H1 (cell line): ENCODE measurements at regions not wholly inside any gene's neighbourhood (a gene's known extent, or its start where the extent isn't known, plus 50 kb on each side); places are given as distances from the start of the nearest gene placed in this dataset.

Source experiments
- ATF2 ChIP-seq: IDR thresholded peaks from 2 replicates; pipeline ENCODE4 v1.6.1; 2012; ENCODE audit warnings: low read length, inconsistent platforms
- BRCA1 ChIP-seq: IDR thresholded peaks from 2 replicates; pipeline ENCODE4 v1.6.1; 2012; ENCODE audit warnings: low read depth, low read length, improper control_type of control experiment
- CBX5 ChIP-seq: fragments of 300-800, 300-1000 bp; sonication (generic); IDR thresholded peaks from 2 replicates; pipeline ENCODE4 v1.7.1; 2016; ENCODE audit warnings: antibody characterized with exemption, low read length, low read depth
- CTCF ChIP-seq, 3 experiments: IDR thresholded peaks; 1 replicate in 2 of 3; 2 replicates in 1 of 3; pipeline versions ENCODE4 v1.5.1 to v1.6.1; 2011; ENCODE audit warnings: low read length in 3 of 3, mild to moderate bottlenecking in 3 of 3, inconsistent platforms in 2 of 3, low read depth in 1 of 3, moderate library complexity in 1 of 3; ENCODE audit not compliant: insufficient read depth in 1 of 3; ENCODE audit errors: control extremely low read depth in 1 of 3
- EZH2 ChIP-seq: fragments of 200-600 bp; sonication (generic); IDR thresholded peaks from 2 replicates; pipeline ENCODE4 v1.7.1; 2012; ENCODE audit warnings: low read depth, mild to moderate bottlenecking, moderate library complexity, low read length, inconsistent platforms; ENCODE audit not compliant: severe bottlenecking
- GTF2F1 ChIP-seq: IDR thresholded peaks from 2 replicates; pipeline ENCODE4 v1.6.1; 2012; ENCODE audit warnings: low read depth, low read length, improper control_type of control experiment, borderline replicate concordance
- JUND ChIP-seq: IDR thresholded peaks from 2 replicates; pipeline ENCODE4 v1.6.1; 2011; ENCODE audit warnings: mild to moderate bottlenecking, improper control_type of control experiment, low read length
- NANOG ChIP-seq: IDR thresholded peaks from 2 replicates; pipeline ENCODE4 v1.6.1; 2011; ENCODE audit warnings: low read length, low read depth, mild to moderate bottlenecking, inconsistent platforms; ENCODE audit not compliant: insufficient read depth, poor library complexity, severe bottlenecking
- POLR2A ChIP-seq, 2 experiments: IDR thresholded peaks; 1 replicate in 1 of 2; 2 replicates in 1 of 2; pipeline ENCODE4 v1.6.1; 2011; ENCODE audit warnings: low read depth in 2 of 2, low read length in 2 of 2, mild to moderate bottlenecking in 2 of 2; ENCODE audit errors: control extremely low read depth in 1 of 2
- RAD21 ChIP-seq, 2 experiments: IDR thresholded peaks in 1 of 2; conservative IDR thresholded peaks in 1 of 2; 2 replicates each; pipeline ENCODE4 v1.6.1; 2011; ENCODE audit warnings: low read depth in 2 of 2, low read length in 2 of 2, improper control_type of control experiment in 1 of 2, inconsistent platforms in 1 of 2, mild to moderate bottlenecking in 1 of 2, moderate library complexity in 1 of 2
- RFX5 ChIP-seq: IDR thresholded peaks from 2 replicates; pipeline ENCODE4 v1.6.1; 2011; ENCODE audit warnings: low read depth, low read length, improper control_type of control experiment, borderline replicate concordance
- RNF2 ChIP-seq: fragments of 200-900, 300-1000 bp; sonication (generic); IDR thresholded peaks from 2 replicates; pipeline ENCODE4 v1.7.1; 2016; ENCODE audit warnings: borderline replicate concordance, low read depth, mild to moderate bottlenecking, antibody characterized with exemption, low read length; ENCODE audit not compliant: poor library complexity, severe bottlenecking; ENCODE audit errors: missing control alignments
- SP1 ChIP-seq: IDR thresholded peaks from 2 replicates; pipeline ENCODE4 v1.6.1; 2011; ENCODE audit warnings: low read depth, low read length
- ZNF274 ChIP-seq: IDR thresholded peaks from 2 replicates; pipeline ENCODE4 v1.7.0; 2012; ENCODE audit warnings: low read length, borderline replicate concordance; ENCODE audit errors: extremely low read depth

DNA sequence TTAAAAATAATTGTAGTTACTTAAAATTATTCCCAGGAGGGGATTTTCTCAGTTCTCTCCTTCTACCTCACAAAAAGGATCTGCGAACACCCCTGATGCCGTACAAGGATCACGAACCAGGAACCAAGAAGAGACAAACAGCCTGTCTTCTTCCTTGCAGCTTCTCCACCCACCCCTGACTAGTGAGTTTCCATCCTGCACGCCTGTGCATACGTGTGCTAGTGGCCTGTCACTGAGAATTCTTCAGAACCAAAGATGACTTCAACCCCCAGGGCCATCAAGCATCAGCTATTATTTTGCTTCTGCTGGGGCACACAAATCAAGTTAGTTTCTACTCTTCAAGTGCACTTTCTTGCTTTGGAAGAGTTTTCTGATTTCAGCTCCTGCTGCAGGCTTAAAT lies 175.5 kb upstream of the KLF6 start:
- TF ChIP-seq GTF2F1 (no peak), BRCA1 (no peak), JUND (no peak), CBX5 (no peak), ATF2 (no peak), CTCF (IDR thresholded peaks at IDR 0.05; ENCODE audit: control extremely low read depth in 1 of 3, insufficient read depth in 1 of 3, low read depth in 1 of 3, low read length in 3 of 3) (no peak), ZNF274 (no peak), SP1 (no peak), NANOG (no peak), RAD21 (IDR thresholded peaks at IDR 0.05 in 1 of 2, conservative IDR thresholded peaks at IDR 0.05 in 1 of 2; ENCODE audit: low read depth in 2 of 2, low read length in 2 of 2) (no peak), EZH2 (no peak), RNF2 (no peak), POLR2A (IDR thresholded peaks at IDR 0.05; ENCODE audit: control extremely low read depth in 1 of 2, low read depth in 2 of 2, low read length in 2 of 2) (no peak), RFX5 (no peak)
